ENCODE measurements at regions not wholly inside any gene's neighbourhood (a gene's known extent, or its start where the extent isn't known, plus 50 kb on each side); places are given as distances from the start of the nearest gene placed in this dataset.
A peak's percentile ranks its signal among the peaks of the same experiment; 100 is the strongest.

DNA sequence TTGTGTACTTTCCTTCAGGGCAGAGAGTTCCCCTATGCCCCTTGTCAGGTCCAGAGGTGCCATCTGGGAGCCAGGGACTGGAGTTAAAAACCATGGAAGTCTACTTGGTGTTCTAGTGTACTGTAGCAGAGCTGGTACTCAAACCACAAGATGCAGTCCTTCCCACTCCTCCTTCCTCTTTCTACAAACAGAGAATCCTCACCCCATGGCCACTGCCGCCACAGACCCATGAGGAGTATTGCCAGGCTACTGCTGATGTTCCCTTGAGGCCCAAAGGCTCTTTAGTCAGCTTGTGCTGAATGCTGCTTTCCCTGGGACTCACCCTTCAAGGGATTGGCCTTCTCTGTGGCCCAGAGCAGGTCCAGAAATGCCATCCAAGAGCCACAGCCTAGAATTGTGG is 229.2 kb upstream of the ZPLD1 start:
- H3K27ac ChIP-seq (ENCODE audit: low read depth, low read length): no peak overlapping the region

DNA sequence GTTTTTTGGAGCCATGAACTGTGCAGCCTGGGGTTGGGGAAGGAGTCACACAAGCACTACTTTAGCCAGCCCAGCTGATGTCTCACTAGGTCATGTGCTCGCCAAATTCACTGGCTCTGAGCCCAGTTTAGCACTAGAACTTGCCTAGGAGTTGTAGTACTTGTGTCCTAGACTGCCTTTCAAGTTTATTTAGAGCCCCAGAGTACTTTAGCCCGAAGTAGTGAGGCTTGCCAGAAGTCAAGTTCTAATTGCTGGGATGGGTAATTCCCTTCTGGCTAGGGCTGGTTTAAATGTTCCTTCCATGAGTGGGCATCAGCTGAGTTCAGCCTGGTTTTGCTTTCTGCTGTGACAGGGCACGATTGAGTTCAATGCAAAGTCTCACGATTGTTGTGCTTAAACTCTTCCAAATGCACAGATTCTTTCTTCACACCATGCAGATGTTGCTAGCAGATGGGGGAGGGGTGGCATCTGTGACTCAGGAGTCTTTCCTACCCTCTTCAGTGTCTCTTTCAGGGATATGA is 228.2 kb upstream of the ZPLD1 start:
- Histone ChIP-seq H2BK15ac (replicated peaks; ENCODE audit: low read depth) (no peak overlapping the region), H3K27ac (ENCODE audit: low read depth, low read length) (no peak overlapping the region), H3K4ac (ENCODE audit: low read depth, low read length) (no peak overlapping the region), H4K5ac (ENCODE audit: low read length) (no peak overlapping the region), H3K4me2 (ENCODE audit: low read length) (no peak overlapping the region), H3K4me1 (ENCODE audit: control insufficient read depth, low read depth, low read length) (no peaks in the 10 kb centered on the region), H2BK5ac (ENCODE audit: low read length) (no peak overlapping the region), H3K56ac (ENCODE audit: low read length) (no peak overlapping the region), H3K4me3 (ENCODE audit: low read length) (no peak overlapping the region), H3K9ac (ENCODE audit: low read length) (no peak overlapping the region), H4K8ac (ENCODE audit: low read depth, low read length) (no peak overlapping the region), H3K18ac (ENCODE audit: low read length) (no peak overlapping the region), H3K79me1 (ENCODE audit: low read length) (no peaks in the 10 kb centered on the region), H3K79me2 (ENCODE audit: control insufficient read depth, insufficient read depth, low read length) (no peaks in the 10 kb centered on the region), H3K27me3 (ENCODE audit: insufficient read depth, low read length, poor library complexity) (no peaks in the 10 kb centered on the region), H2AK5ac (ENCODE audit: low read length) (no peak overlapping the region), H2BK120ac (ENCODE audit: low read depth, low read length) (no peak overlapping the region), H3K36me3 (ENCODE audit: control insufficient read depth, insufficient read depth, low read length) (no peaks in the 10 kb centered on the region), H3K23ac (ENCODE audit: low read length) (no peak overlapping the region)
- no CpG with 5 or more reads among the region's 4 CpGs for WGBS (ENCODE audit: extremely low coverage, insufficient coverage, low lambda C conversion rate)
- DNase-seq: peak; percentile 36

More for the DNA sequence above, 229.2 kb upstream of the ZPLD1 start:
- no CpG with 5 or more reads among the region's 1 CpG for WGBS (ENCODE audit: extremely low coverage, insufficient coverage, low lambda C conversion rate)
- Histone ChIP-seq H3K56ac (ENCODE audit: low read length) (no peak overlapping the region), H3K79me2 (ENCODE audit: control insufficient read depth, insufficient read depth, low read length) (no peaks in the 10 kb centered on the region), H3K36me3 (ENCODE audit: control insufficient read depth, insufficient read depth, low read length) (no peaks in the 10 kb centered on the region), H4K8ac (ENCODE audit: low read depth, low read length) (no peak overlapping the region), H2BK120ac (ENCODE audit: low read depth, low read length) (no peak overlapping the region), H4K5ac (ENCODE audit: low read length) (no peak overlapping the region), H3K27me3 (ENCODE audit: insufficient read depth, low read length, poor library complexity) (no peaks in the 10 kb centered on the region), H3K18ac (ENCODE audit: low read length) (no peak overlapping the region), H2BK5ac (ENCODE audit: low read length) (no peak overlapping the region), H3K4me3 (ENCODE audit: low read length) (no peak overlapping the region), H3K9ac (ENCODE audit: low read length) (no peak overlapping the region), H3K79me1 (ENCODE audit: low read length) (no peaks in the 10 kb centered on the region), H3K4me2 (ENCODE audit: low read length) (no peak overlapping the region), H3K23ac (ENCODE audit: low read length) (no peak overlapping the region), H2BK15ac (replicated peaks; ENCODE audit: low read depth) (no peak overlapping the region), H3K4ac (ENCODE audit: low read depth, low read length) (no peak overlapping the region), H3K4me1 (ENCODE audit: control insufficient read depth, low read depth, low read length) (no peaks in the 10 kb centered on the region), H2AK5ac (ENCODE audit: low read length) (no peak overlapping the region)
- no peak for DNase-seq

DNA sequence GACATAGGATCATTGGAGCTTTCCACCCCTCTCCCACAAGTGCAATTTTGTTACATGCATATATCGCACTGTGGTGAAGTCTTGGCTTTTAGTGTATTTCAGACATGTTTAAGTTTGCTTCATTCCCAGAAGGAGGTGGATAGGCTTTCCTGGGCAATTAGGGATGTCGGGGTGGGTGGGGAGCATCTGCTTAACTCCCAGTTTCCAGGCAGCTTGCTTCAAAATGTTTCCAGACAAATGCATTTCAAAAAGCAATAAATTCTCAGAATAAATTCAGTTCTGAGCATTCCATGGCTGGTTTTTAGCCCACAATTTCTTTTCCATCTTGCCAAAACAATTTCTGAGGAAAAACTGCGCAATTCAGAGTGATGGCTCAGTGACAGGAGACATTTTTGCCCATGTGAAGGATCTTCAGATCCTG is 227.7 kb upstream of the ZPLD1 start:
- no peak overlapping the region for H4K8ac ChIP-seq (ENCODE audit: low read depth, low read length)
- no peak overlapping the region for H3K4me3 ChIP-seq (ENCODE audit: low read length)
- H3K56ac ChIP-seq (ENCODE audit: low read length): no peak overlapping the region
- H3K18ac ChIP-seq (ENCODE audit: low read length): no peak overlapping the region
- H2BK15ac ChIP-seq (replicated peaks; ENCODE audit: low read depth): no peak overlapping the region
- WGBS (ENCODE audit: extremely low coverage, insufficient coverage, low lambda C conversion rate): no CpG with 5 or more reads among the region's 3 CpGs
- no peak overlapping the region for H3K4me2 ChIP-seq (ENCODE audit: low read length)
- no peak overlapping the region for H3K27ac ChIP-seq (ENCODE audit: low read depth, low read length)
- no peaks in the 10 kb centered on the region for H3K79me1 ChIP-seq (ENCODE audit: low read length)
- H4K5ac ChIP-seq (ENCODE audit: low read length): no peak overlapping the region
- H3K79me2 ChIP-seq (ENCODE audit: control insufficient read depth, insufficient read depth, low read length): no peaks in the 10 kb centered on the region
- no peaks in the 10 kb centered on the region for H3K27me3 ChIP-seq (ENCODE audit: insufficient read depth, low read length, poor library complexity)
- H3K23ac ChIP-seq (ENCODE audit: low read length): no peak overlapping the region
- H2BK120ac ChIP-seq (ENCODE audit: low read depth, low read length): no peak overlapping the region
- no peak overlapping the region for H2BK5ac ChIP-seq (ENCODE audit: low read length)
- no peaks in the 10 kb centered on the region for H3K36me3 ChIP-seq (ENCODE audit: control insufficient read depth, insufficient read depth, low read length)
- no peak for DNase-seq
- no peak overlapping the region for H2AK5ac ChIP-seq (ENCODE audit: low read length)
- H3K4ac ChIP-seq (ENCODE audit: low read depth, low read length): no peak overlapping the region
- H3K9ac ChIP-seq (ENCODE audit: low read length): no peak overlapping the region
- H3K4me1 ChIP-seq (ENCODE audit: control insufficient read depth, low read depth, low read length): no peaks in the 10 kb centered on the region

DNA sequence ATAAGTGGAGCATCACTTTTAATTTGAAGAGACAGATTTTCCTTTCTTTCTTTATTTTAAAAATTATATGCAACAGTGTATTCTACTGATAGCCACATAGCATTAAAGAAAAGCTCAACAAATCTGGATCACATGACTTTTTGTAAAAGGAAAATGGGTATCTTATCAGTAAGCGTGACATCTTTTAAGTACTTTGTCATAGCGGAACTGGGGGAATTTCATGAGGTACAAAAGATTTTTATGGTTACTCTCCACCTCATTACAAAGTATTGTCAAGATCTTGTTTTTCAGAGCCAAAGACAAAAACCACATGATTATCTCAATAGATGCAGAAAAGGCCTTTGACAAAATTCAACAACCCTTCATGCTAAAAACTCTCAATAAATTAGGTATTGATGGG is 219.6 kb upstream of the ZPLD1 start:
- H3K79me2 ChIP-seq (ENCODE audit: control insufficient read depth, insufficient read depth, low read length): no peaks in the 10 kb centered on the region
- no peak overlapping the region for H3K9ac ChIP-seq (ENCODE audit: low read length)
- no peak overlapping the region for H3K4ac ChIP-seq (ENCODE audit: low read depth, low read length)
- no peak overlapping the region for H2BK120ac ChIP-seq (ENCODE audit: low read depth, low read length)
- H3K18ac ChIP-seq (ENCODE audit: low read length): no peak overlapping the region
- H3K4me3 ChIP-seq (ENCODE audit: low read length): no peak overlapping the region
- DNase-seq: no peak
- no peak overlapping the region for H2BK5ac ChIP-seq (ENCODE audit: low read length)
- no peak overlapping the region for H4K8ac ChIP-seq (ENCODE audit: low read depth, low read length)
- no peak overlapping the region for H2BK15ac ChIP-seq (replicated peaks; ENCODE audit: low read depth)
- H3K4me1 ChIP-seq (ENCODE audit: control insufficient read depth, low read depth, low read length): no peaks in the 10 kb centered on the region
- no CpG with 5 or more reads among the region's 2 CpGs for WGBS (ENCODE audit: extremely low coverage, insufficient coverage, low lambda C conversion rate)
- H3K36me3 ChIP-seq (ENCODE audit: control insufficient read depth, insufficient read depth, low read length): no peaks in the 10 kb centered on the region
- no peak overlapping the region for H3K56ac ChIP-seq (ENCODE audit: low read length)
- H3K27me3 ChIP-seq (ENCODE audit: insufficient read depth, low read length, poor library complexity): no peaks in the 10 kb centered on the region
- no peak overlapping the region for H3K27ac ChIP-seq (ENCODE audit: low read depth, low read length)
- H3K23ac ChIP-seq (ENCODE audit: low read length): no peak overlapping the region
- no peak overlapping the region for H4K5ac ChIP-seq (ENCODE audit: low read length)
- no peaks in the 10 kb centered on the region for H3K79me1 ChIP-seq (ENCODE audit: low read length)
- H2AK5ac ChIP-seq (ENCODE audit: low read length): no peak overlapping the region
- no peak overlapping the region for H3K4me2 ChIP-seq (ENCODE audit: low read length)

DNA sequence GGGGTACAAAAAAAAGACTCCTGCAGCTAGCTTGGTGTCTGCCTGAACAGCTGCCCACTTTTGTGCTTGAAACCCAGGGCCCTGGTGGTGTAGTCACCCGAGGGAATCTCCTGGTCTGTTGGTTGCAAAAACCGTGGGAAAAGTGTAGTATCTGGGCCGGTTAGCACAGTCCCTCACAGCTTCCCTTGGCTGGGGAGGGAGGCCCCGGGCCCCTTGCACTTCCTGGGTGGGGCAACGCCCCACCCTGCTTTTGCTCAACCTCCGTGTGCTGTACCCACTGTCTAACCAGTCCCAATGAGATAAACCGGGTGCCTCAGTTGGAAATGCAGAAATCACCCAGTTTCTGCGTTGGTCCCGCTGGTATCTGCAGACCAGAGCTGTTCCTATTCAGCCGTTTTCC is 211.7 kb upstream of the ZPLD1 start:
- Histone ChIP-seq H4K5ac (ENCODE audit: low read length) (no peak overlapping the region), H2BK5ac (ENCODE audit: low read length) (no peak overlapping the region), H3K79me2 (ENCODE audit: control insufficient read depth, insufficient read depth, low read length) (no peaks in the 10 kb centered on the region), H3K36me3 (ENCODE audit: control insufficient read depth, insufficient read depth, low read length) (no peaks in the 10 kb centered on the region), H3K9ac (ENCODE audit: low read length) (no peak overlapping the region), H3K4me1 (ENCODE audit: control insufficient read depth, low read depth, low read length) (no peaks in the 10 kb centered on the region), H2BK15ac (replicated peaks; ENCODE audit: low read depth) (no peak overlapping the region), H4K8ac (ENCODE audit: low read depth, low read length) (no peak overlapping the region), H3K27ac (ENCODE audit: low read depth, low read length) (no peak overlapping the region), H3K23ac (ENCODE audit: low read length) (no peak overlapping the region), H3K56ac (ENCODE audit: low read length) (no peak overlapping the region), H3K18ac (ENCODE audit: low read length) (no peak overlapping the region), H3K27me3 (ENCODE audit: insufficient read depth, low read length, poor library complexity) (no peaks in the 10 kb centered on the region), H2BK120ac (ENCODE audit: low read depth, low read length) (no peak overlapping the region), H3K79me1 (ENCODE audit: low read length) (no peaks in the 10 kb centered on the region), H2AK5ac (ENCODE audit: low read length) (no peak overlapping the region), H3K4ac (ENCODE audit: low read depth, low read length) (no peak overlapping the region), H3K4me3 (ENCODE audit: low read length) (no peak overlapping the region), H3K4me2 (ENCODE audit: low read length) (no peak overlapping the region)
- no peak for DNase-seq
- WGBS (ENCODE audit: extremely low coverage, insufficient coverage, low lambda C conversion rate): no CpG with 5 or more reads among the region's 10 CpGs

DNA sequence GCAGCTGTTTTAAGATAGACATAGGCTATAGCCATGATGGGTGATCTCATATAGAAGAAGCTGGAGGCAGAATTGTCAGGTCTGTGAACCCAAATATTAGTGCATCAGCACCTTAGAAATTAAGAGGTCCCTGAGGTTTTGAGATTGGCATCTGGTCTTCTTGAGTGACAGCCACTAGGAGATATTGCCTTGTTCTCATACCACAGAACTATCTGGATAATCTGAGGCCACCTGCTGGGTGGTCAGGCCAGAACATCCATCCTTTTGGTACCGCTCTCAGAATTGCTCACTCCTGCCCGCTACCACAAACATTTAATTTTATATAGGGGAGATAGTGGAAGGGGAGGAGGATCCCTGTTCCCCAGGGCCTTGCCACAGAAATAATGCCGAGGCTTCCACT is 210.6 kb upstream of the ZPLD1 start:
- Histone ChIP-seq H3K56ac (ENCODE audit: low read length) (no peak overlapping the region), H3K36me3 (ENCODE audit: control insufficient read depth, insufficient read depth, low read length) (no peaks in the 10 kb centered on the region), H2BK120ac (ENCODE audit: low read depth, low read length) (no peak overlapping the region), H2BK5ac (ENCODE audit: low read length) (no peak overlapping the region), H3K27ac (ENCODE audit: low read depth, low read length) (no peak overlapping the region), H2BK15ac (replicated peaks; ENCODE audit: low read depth) (no peak overlapping the region), H3K9ac (ENCODE audit: low read length) (no peak overlapping the region), H2AK5ac (ENCODE audit: low read length) (no peak overlapping the region), H3K18ac (ENCODE audit: low read length) (no peak overlapping the region), H3K79me2 (ENCODE audit: control insufficient read depth, insufficient read depth, low read length) (no peaks in the 10 kb centered on the region), H3K4me1 (ENCODE audit: control insufficient read depth, low read depth, low read length) (no peaks in the 10 kb centered on the region), H4K8ac (ENCODE audit: low read depth, low read length) (no peak overlapping the region), H3K4ac (ENCODE audit: low read depth, low read length) (no peak overlapping the region), H4K5ac (ENCODE audit: low read length) (no peak overlapping the region), H3K23ac (ENCODE audit: low read length) (no peak overlapping the region), H3K27me3 (ENCODE audit: insufficient read depth, low read length, poor library complexity) (no peaks in the 10 kb centered on the region), H3K4me2 (ENCODE audit: low read length) (no peak overlapping the region), H3K79me1 (ENCODE audit: low read length) (no peaks in the 10 kb centered on the region), H3K4me3 (ENCODE audit: low read length) (no peak overlapping the region)
- no peak for DNase-seq
- no CpG with 5 or more reads among the region's 3 CpGs for WGBS (ENCODE audit: extremely low coverage, insufficient coverage, low lambda C conversion rate)
